HepG2 (cell line): ENCODE measurements at regions not wholly inside any gene's neighbourhood (a gene's known extent, or its start where the extent isn't known, plus 50 kb on each side); places are given as distances from the start of the nearest gene placed in this dataset.

Source experiments
- DPF2 ChIP-seq: sonication (generic); formaldehyde crosslinking; IDR thresholded peaks from 2 replicates; pipeline ENCODE4 v1.4.0; 2020; ENCODE audit warnings: mild to moderate bottlenecking, low read depth, missing genetic modification reagents, borderline replicate concordance
- ELF3 ChIP-seq: IDR thresholded peaks from 2 replicates; pipeline ENCODE4 v1.6.1; 2016; ENCODE audit warnings: missing genetic modification reagents, missing compliant biosample characterization
- FOSL1 ChIP-seq: sonication (generic); formaldehyde crosslinking; IDR thresholded peaks from 2 replicates; pipeline ENCODE4 v1.9.0; 2021; ENCODE audit warnings: missing genetic modification reagents, borderline replicate concordance
- GFI1 ChIP-seq: sonication (generic); formaldehyde crosslinking; IDR thresholded peaks from 2 replicates; pipeline ENCODE4 v1.5.0; 2020; ENCODE audit warnings: missing genetic modification reagents, mild to moderate bottlenecking, borderline replicate concordance
- HNF1A ChIP-seq, 2 experiments: sonication (generic) in 1 of 2; formaldehyde crosslinking in 1 of 2; IDR thresholded peaks; 2 replicates each; pipeline versions ENCODE4 v1.4.0 to v1.6.1; 2016 to 2020; ENCODE audit warnings: borderline replicate concordance in 1 of 2, low read depth in 1 of 2, mild to moderate bottlenecking in 1 of 2, missing genetic modification reagents in 1 of 2
- HOMEZ ChIP-seq: IDR thresholded peaks from 2 replicates; pipeline ENCODE4 v1.6.1; 2016; ENCODE audit warnings: low read depth
- JUNB ChIP-seq: sonication (generic); formaldehyde crosslinking; IDR thresholded peaks from 2 replicates; pipeline ENCODE4 v1.8.0; 2022; ENCODE audit warnings: missing genetic modification reagents, mild to moderate bottlenecking, borderline replicate concordance
- MIXL1 ChIP-seq: IDR thresholded peaks from 2 replicates; pipeline ENCODE4 v1.6.1; 2016
- PATZ1 ChIP-seq: sonication (generic); formaldehyde crosslinking; IDR thresholded peaks from 2 replicates; pipeline ENCODE4 v1.4.0; 2020; ENCODE audit warnings: missing genetic modification reagents
- RFX1 ChIP-seq: fragments of 450-650 bp; IDR thresholded peaks from 2 replicates; pipeline ENCODE4 v1.6.1; 2017
- SRSF4 ChIP-seq: fragments of 200-400 bp; formaldehyde crosslinking; IDR thresholded peaks from one replicate; pipeline ENCODE4 v1.6.1; 2018; ENCODE audit warnings: mild to moderate bottlenecking, low read depth, low read length, moderate library complexity; ENCODE audit not compliant: poor library complexity, severe bottlenecking
- TEAD3 ChIP-seq: optimal IDR thresholded peaks from 2 replicates; pipeline ENCODE3; 2016; ENCODE audit warnings: borderline replicate concordance
- ZMYM3 ChIP-seq: sonication (generic); formaldehyde crosslinking; IDR thresholded peaks from 2 replicates; pipeline ENCODE4 v1.5.1; 2020; ENCODE audit warnings: mild to moderate bottlenecking, missing genetic modification reagents
- ZNF331 ChIP-seq: sonication (generic); formaldehyde crosslinking; IDR thresholded peaks from 2 replicates; pipeline ENCODE4 v1.4.0; 2020; ENCODE audit warnings: missing genetic modification reagents
- ZNF34 ChIP-seq: sonication (generic); formaldehyde crosslinking; IDR thresholded peaks from 2 replicates; pipeline ENCODE4 v1.4.0; 2020; ENCODE audit warnings: mild to moderate bottlenecking, missing genetic modification reagents, borderline replicate concordance
- ZNF674 ChIP-seq: sonication (generic); formaldehyde crosslinking; IDR thresholded peaks from 2 replicates; pipeline ENCODE4 v1.5.0; 2020; ENCODE audit warnings: low read depth, mild to moderate bottlenecking, missing genetic modification reagents
- ZSCAN9 ChIP-seq: IDR thresholded peaks from 2 replicates; pipeline ENCODE4 v1.6.1; 2016; ENCODE audit warnings: borderline replicate concordance
- ZXDC ChIP-seq: sonication (generic); formaldehyde crosslinking; IDR thresholded peaks from 2 replicates; pipeline ENCODE4 v1.5.0; 2020; ENCODE audit warnings: mild to moderate bottlenecking, missing genetic modification reagents

GRCh38 chrX:25523574-25524540 is 508.1 kb upstream of the ARX start (continued):
- TF ChIP-seq HNF1A (IDR thresholded peaks at IDR 0.05; ENCODE audit: low read depth) (no peak), HNF1A (CRISPR knock-in tag; IDR thresholded peaks at IDR 0.05; ENCODE audit: borderline replicate concordance) (no peak), GFI1 (CRISPR knock-in tag) (peak; percentile 91), DPF2 (CRISPR knock-in tag) (peak; percentile 52; the same call in 1 of the 2 replicates), HOMEZ (CRISPR knock-in tag) (peak; percentile 43; the same call in 1 of the 2 replicates), ZNF34 (CRISPR knock-in tag) (no peak), ZXDC (CRISPR knock-in tag) (no peak), MIXL1 (CRISPR knock-in tag) (0 out of 2 replicates have a peak, but pooled peaks have one; percentile 48), ZSCAN9 (CRISPR knock-in tag) (0 out of 2 replicates have a peak, but pooled peaks have one; percentile 44), ZNF331 (0 out of 2 replicates have a peak, but pooled peaks have one; percentile 28), SRSF4 (no peak), ZMYM3 (CRISPR knock-in tag) (no peak), PATZ1 (CRISPR knock-in tag) (peak; percentile 48; the same call in 1 of the 2 replicates), ZNF674 (CRISPR knock-in tag) (no peak), FOSL1 (CRISPR knock-in tag) (peak; percentile 91), JUNB (peak; percentile 93), TEAD3 (CRISPR knock-in tag) (peak; percentile 12), RFX1 (no peak), ELF3 (CRISPR knock-in tag) (0 out of 2 replicates have a peak, but pooled peaks have one; percentile 40)
